ENCODE measurements at regions not wholly inside any gene's neighbourhood (a gene's known extent, or its start where the extent isn't known, plus 50 kb on each side); places are given as distances from the start of the nearest gene placed in this dataset.

DNA sequence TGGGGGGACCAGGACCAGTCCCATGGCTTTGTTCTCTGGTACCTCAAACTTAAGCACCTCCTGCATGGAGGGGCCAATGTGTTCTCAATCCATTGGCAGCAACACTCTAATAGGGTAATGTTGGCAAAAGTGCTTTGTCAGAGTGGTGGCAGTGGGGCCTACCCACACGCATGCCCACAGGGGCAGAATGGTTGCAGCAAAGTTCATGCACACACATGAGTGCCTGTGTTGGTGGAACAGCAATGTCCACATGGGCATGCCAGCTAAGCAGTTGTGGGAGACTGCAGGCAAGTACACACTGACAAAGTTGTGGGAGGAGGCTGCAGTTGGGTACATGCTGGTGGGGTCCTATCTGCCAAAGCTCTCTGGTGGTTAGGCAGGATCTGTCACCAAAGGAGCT, 645.2 kb downstream of the ZNF385D start:
- H3K4me1 Mint-ChIP-seq (ENCODE audit: low read depth, unreplicated experiment), result no peaks in the 10 kb centered on the region
- no peak for TF ChIP-seq CTCF (IDR thresholded peaks at IDR 0.05; ENCODE audit: partially characterized antibody, unreplicated experiment)
- no peak for DNase-seq
- no peak overlapping the region for H3K27ac Mint-ChIP-seq (ENCODE audit: unreplicated experiment)
- H3K36me3 Mint-ChIP-seq (ENCODE audit: unreplicated experiment), result no peaks in the 10 kb centered on the region
- no peaks in the 10 kb centered on the region for H3K27me3 Mint-ChIP-seq (ENCODE audit: unreplicated experiment)
- no peaks in the 10 kb centered on the region for H3K9me3 Mint-ChIP-seq (ENCODE audit: unreplicated experiment)
- H3K4me3 Mint-ChIP-seq (ENCODE audit: unreplicated experiment), result no peak overlapping the region

- TF ChIP-seq CTCF (IDR thresholded peaks at IDR 0.05; ENCODE audit: partially characterized antibody, unreplicated experiment), result no peak
- H3K36me3 Mint-ChIP-seq (ENCODE audit: unreplicated experiment), result no peaks in the 10 kb centered on the region
- peaks cover 3% of the 10 kb centered on the region for H3K4me1 Mint-ChIP-seq (ENCODE audit: low read depth, unreplicated experiment)
- H3K27ac Mint-ChIP-seq (ENCODE audit: unreplicated experiment), result no peak overlapping the region
- H3K9me3 Mint-ChIP-seq (ENCODE audit: unreplicated experiment), result no peaks in the 10 kb centered on the region
- H3K4me3 Mint-ChIP-seq (ENCODE audit: unreplicated experiment), result no peak overlapping the region
- no peak for DNase-seq
- H3K27me3 Mint-ChIP-seq (ENCODE audit: unreplicated experiment), result no peaks in the 10 kb centered on the region
Measured at GRCh38 chr3:21100656-21101359, 650.2 kb downstream of the ZNF385D start.

GRCh38 chr3:21094686-21095085, 656.3 kb downstream of the ZNF385D start:
- H3K27ac Mint-ChIP-seq (ENCODE audit: unreplicated experiment), result no peak overlapping the region
- TF ChIP-seq CTCF (IDR thresholded peaks at IDR 0.05; ENCODE audit: partially characterized antibody, unreplicated experiment), result no peak
- no peak for DNase-seq
- H3K27me3 Mint-ChIP-seq (ENCODE audit: unreplicated experiment), result no peaks in the 10 kb centered on the region
- no peaks in the 10 kb centered on the region for H3K9me3 Mint-ChIP-seq (ENCODE audit: unreplicated experiment)
- peaks cover 3% of the 10 kb centered on the region for H3K4me1 Mint-ChIP-seq (ENCODE audit: low read depth, unreplicated experiment)
- no peak overlapping the region for H3K4me3 Mint-ChIP-seq (ENCODE audit: unreplicated experiment)
- H3K36me3 Mint-ChIP-seq (ENCODE audit: unreplicated experiment), result no peaks in the 10 kb centered on the region

GRCh38 chr3:21073561-21073960, 677.4 kb downstream of the ZNF385D start:
- no peak for TF ChIP-seq CTCF (IDR thresholded peaks at IDR 0.05; ENCODE audit: partially characterized antibody, unreplicated experiment)
- Mint-ChIP-seq H3K9me3 (ENCODE audit: unreplicated experiment) (no peaks in the 10 kb centered on the region), H3K4me1 (ENCODE audit: low read depth, unreplicated experiment) (no peaks in the 10 kb centered on the region), H3K36me3 (ENCODE audit: unreplicated experiment) (no peaks in the 10 kb centered on the region), H3K27ac (ENCODE audit: unreplicated experiment) (no peak overlapping the region), H3K27me3 (ENCODE audit: unreplicated experiment) (no peaks in the 10 kb centered on the region), H3K4me3 (ENCODE audit: unreplicated experiment) (no peak overlapping the region)
- no peak for DNase-seq

- no peaks in the 10 kb centered on the region for H3K27me3 Mint-ChIP-seq (ENCODE audit: unreplicated experiment)
- no peaks in the 10 kb centered on the region for H3K9me3 Mint-ChIP-seq (ENCODE audit: unreplicated experiment)
- H3K27ac Mint-ChIP-seq (ENCODE audit: unreplicated experiment), result no peak overlapping the region
- no peaks in the 10 kb centered on the region for H3K36me3 Mint-ChIP-seq (ENCODE audit: unreplicated experiment)
- no peak overlapping the region for H3K4me3 Mint-ChIP-seq (ENCODE audit: unreplicated experiment)
- no peak for DNase-seq
- TF ChIP-seq CTCF (IDR thresholded peaks at IDR 0.05; ENCODE audit: partially characterized antibody, unreplicated experiment), result no peak
- peaks cover 5% of the 10 kb centered on the region for H3K4me1 Mint-ChIP-seq (ENCODE audit: low read depth, unreplicated experiment)
Measured at GRCh38 chr3:21067031-21067813, 683.8 kb downstream of the ZNF385D start.

Measured in glutamatergic neuron (in vitro differentiated cells).